NCI-H1417 treated with DMSO at 0.1 percent for 48 hours (cell line): ENCODE measurements at regions not wholly inside any gene's neighbourhood (a gene's known extent, or its start where the extent isn't known, plus 50 kb on each side); places are given as distances from the start of the nearest gene placed in this dataset.

ENCODE experiments used
- DNase-seq: peaks from one replicate; lab custom pipeline; 2025; lab: John Stamatoyannopoulos, UW

GRCh38 chr3:154062513-154062912, 58.7 kb upstream of the ARHGEF26 start:
- no peak for DNase-seq

- DNase-seq = no peak
Measured at GRCh38 chr3:154071146-154071545, 50.0 kb upstream of the ARHGEF26 start.
